ENCODE measurements at regions not wholly inside any gene's neighbourhood (a gene's known extent, or its start where the extent isn't known, plus 50 kb on each side); places are given as distances from the start of the nearest gene placed in this dataset.

DNA sequence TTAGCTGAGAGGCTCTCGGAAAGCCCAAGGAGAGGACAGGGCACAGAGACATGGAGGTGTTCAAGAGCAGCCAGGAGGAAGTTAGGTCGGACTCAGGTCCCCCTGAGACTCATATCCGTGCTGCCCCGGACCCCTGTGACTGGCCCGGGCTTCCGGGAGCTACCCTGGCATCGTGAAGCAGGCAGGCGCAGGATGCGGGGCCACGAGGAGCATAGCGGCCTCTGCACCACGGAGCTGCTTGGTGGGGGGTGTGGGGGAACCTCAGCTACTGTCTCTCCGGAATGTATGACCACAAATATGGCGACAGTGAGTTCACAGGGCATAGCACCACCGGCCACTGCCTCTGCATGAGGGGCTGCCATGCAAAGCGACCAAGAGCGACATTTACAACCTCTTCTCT, 112.2 kb upstream of the GUCA2B start:
- H3K27me3 ChIP-seq: no peaks in the 10 kb centered on the region
- no peak for DNase-seq
- no peak overlapping the region for H3K27ac ChIP-seq
- no peaks in the 10 kb centered on the region for H3K4me1 ChIP-seq
- no peak overlapping the region for H3K4me3 ChIP-seq
- H3K9me3 ChIP-seq: no peaks in the 10 kb centered on the region
- no peaks in the 10 kb centered on the region for H3K36me3 ChIP-seq
- intact Hi-C loops (cut with DNase I; ENCODE audit: low total_unique reads): no loop called here
- TF ChIP-seq, protein P1, sequence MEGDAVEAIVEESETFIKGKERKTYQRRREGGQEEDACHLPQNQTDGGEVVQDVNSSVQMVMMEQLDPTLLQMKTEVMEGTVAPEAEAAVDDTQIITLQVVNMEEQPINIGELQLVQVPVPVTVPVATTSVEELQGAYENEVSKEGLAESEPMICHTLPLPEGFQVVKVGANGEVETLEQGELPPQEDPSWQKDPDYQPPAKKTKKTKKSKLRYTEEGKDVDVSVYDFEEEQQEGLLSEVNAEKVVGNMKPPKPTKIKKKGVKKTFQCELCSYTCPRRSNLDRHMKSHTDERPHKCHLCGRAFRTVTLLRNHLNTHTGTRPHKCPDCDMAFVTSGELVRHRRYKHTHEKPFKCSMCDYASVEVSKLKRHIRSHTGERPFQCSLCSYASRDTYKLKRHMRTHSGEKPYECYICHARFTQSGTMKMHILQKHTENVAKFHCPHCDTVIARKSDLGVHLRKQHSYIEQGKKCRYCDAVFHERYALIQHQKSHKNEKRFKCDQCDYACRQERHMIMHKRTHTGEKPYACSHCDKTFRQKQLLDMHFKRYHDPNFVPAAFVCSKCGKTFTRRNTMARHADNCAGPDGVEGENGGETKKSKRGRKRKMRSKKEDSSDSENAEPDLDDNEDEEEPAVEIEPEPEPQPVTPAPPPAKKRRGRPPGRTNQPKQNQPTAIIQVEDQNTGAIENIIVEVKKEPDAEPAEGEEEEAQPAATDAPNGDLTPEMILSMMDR (IDR thresholded peaks at IDR 0.05): no peak
- no peak for TF ChIP-seq POLR2A (IDR thresholded peaks at IDR 0.05)

DNA sequence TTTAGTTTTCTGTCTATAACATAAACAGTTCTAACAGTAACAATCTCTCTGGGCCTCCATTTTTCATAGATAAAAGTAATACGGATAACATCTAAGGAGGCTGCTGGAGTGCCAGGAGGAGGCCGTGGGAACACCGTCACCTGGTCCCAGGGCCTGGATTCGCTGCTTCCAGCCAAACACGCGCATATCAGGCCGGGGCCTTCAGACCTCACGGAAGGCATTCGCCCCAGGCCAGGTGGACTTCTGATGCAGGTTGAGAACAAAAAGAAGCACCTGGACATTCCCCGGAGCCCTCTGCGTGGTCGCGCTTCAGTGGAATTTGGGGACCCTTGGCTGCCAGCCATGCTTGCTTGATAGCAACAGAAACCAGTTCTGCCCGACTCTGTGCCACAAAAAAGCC, 113.1 kb upstream of the GUCA2B start:
- intact Hi-C loops (cut with DNase I; ENCODE audit: low total_unique reads): no loop called here
- no peak for DNase-seq

DNA sequence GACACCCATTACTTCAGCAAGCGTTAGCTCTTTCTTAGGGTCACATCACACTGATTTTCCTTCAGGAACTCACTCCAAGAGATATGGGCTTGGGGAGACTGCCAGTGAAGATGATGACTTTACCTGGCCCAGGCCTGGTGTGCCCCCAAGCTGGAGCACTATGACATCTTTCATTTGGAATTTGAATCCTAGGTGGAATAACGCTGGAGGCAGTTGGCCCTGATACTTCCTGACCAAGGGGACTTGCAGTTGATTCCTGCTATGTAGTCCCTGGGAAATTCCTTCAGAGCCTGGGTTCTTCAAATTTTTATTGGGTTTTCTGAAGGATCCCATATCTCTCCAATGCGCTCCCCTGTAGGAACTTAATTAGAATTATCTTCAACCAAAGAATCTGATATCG, 114.9 kb upstream of the GUCA2B start:
- Histone ChIP-seq H3K4me3 (no peak overlapping the region), H3K4me1 (no peaks in the 10 kb centered on the region), H3K36me3 (no peaks in the 10 kb centered on the region), H3K27me3 (no peaks in the 10 kb centered on the region), H3K9me3 (no peaks in the 10 kb centered on the region), H3K27ac (no peak overlapping the region)
- intact Hi-C loops (cut with DNase I; ENCODE audit: low total_unique reads): no loop called here
- no peak for DNase-seq
- TF ChIP-seq, protein P1 (IDR thresholded peaks at IDR 0.05): no peak
- TF ChIP-seq POLR2A (IDR thresholded peaks at IDR 0.05): no peak

More for the DNA sequence above, 113.1 kb upstream of the GUCA2B start:
- no peaks in the 10 kb centered on the region for H3K27me3 ChIP-seq
- no peak overlapping the region for H3K27ac ChIP-seq
- no peak overlapping the region for H3K4me3 ChIP-seq
- TF ChIP-seq POLR2A (IDR thresholded peaks at IDR 0.05): no peak
- TF ChIP-seq, protein P1 (IDR thresholded peaks at IDR 0.05): no peak
- no peaks in the 10 kb centered on the region for H3K9me3 ChIP-seq
- H3K36me3 ChIP-seq: no peaks in the 10 kb centered on the region
- H3K4me1 ChIP-seq: no peaks in the 10 kb centered on the region

DNA sequence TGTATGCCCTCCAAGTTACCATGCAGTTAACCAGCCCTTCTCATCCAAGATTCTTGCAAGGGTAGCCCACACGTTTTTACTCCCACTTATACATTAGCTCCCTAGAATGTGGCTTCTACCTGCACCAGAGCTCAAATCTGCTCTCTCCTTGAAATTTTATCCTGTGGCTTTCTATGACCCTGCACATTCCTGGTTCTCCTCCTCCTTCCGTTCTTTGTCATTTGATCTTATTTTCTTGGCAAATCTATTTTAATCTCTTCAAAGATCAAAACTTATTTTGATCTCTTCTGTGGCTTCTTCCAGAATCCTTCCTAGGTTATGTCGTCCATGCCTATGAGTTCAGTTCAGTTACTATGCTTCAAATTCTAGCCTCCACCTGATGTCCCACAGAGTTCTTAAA, 115.6 kb upstream of the GUCA2B start:
- TF ChIP-seq, protein P1 (IDR thresholded peaks at IDR 0.05): no peak
- TF ChIP-seq POLR2A (IDR thresholded peaks at IDR 0.05): no peak
- DNase-seq: no peak
- intact Hi-C loops (cut with DNase I; ENCODE audit: low total_unique reads): no loop called here
- no peaks in the 10 kb centered on the region for H3K9me3 ChIP-seq
- H3K4me3 ChIP-seq: no peak overlapping the region
- H3K4me1 ChIP-seq: no peaks in the 10 kb centered on the region
- H3K27ac ChIP-seq: no peak overlapping the region
- H3K27me3 ChIP-seq: no peaks in the 10 kb centered on the region
- no peaks in the 10 kb centered on the region for H3K36me3 ChIP-seq

DNA sequence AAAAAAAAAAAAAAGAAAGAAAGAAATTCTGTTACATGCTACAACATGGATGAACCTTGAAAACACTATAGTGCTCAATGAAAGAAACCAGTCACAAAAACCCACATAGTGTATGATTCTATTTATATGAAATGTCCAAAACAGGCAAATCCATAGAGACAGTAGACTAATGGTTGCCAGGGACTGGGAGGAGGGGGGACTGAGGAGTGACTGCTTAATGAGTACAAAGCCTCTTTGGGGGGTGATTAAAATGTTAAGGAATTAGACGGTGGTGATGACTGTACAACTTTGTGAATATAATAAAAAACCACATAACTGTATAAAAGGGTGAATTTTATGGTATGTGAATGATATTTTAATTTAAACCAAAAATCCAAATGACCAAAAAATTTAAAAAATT, 116.0 kb upstream of the GUCA2B start:
- H3K36me3 ChIP-seq: no peaks in the 10 kb centered on the region
- DNase-seq: no peak
- intact Hi-C loops (cut with DNase I; ENCODE audit: low total_unique reads): no loop called here
- no peaks in the 10 kb centered on the region for H3K27me3 ChIP-seq
- no peaks in the 10 kb centered on the region for H3K9me3 ChIP-seq
- H3K27ac ChIP-seq: no peak overlapping the region
- no peak overlapping the region for H3K4me3 ChIP-seq
- H3K4me1 ChIP-seq: no peaks in the 10 kb centered on the region
- no peak for TF ChIP-seq POLR2A (IDR thresholded peaks at IDR 0.05)
- TF ChIP-seq, protein P1 (IDR thresholded peaks at IDR 0.05): no peak
